Caco-2 (cell line): ENCODE measurements at regions not wholly inside any gene's neighbourhood (a gene's known extent, or its start where the extent isn't known, plus 50 kb on each side); places are given as distances from the start of the nearest gene placed in this dataset.

ENCODE experiments used
- BruUV-seq: library from RNA; stranded (reverse); fragments of 400-500 nt; replicated peaks from 2 replicates; lab custom pipeline; 2021; lab: Mats Ljungman, UMichigan
- CTCF ChIA-PET: fragments of 300-600 bp; sonication (Branson Sonifier 250); formaldehyde crosslinking; loops from one replicate; lab custom pipeline; 2022; ENCODE audit warnings: antibody characterized with exemption; lab: Charles Lee
- POLR2A ChIA-PET: fragments of 300-600 bp; sonication (Branson Sonifier 250); formaldehyde crosslinking; loops from one replicate; lab custom pipeline; 2022; ENCODE audit warnings: antibody characterized with exemption; lab: Charles Lee
- DNase-seq, 2 experiments: peaks; one replicate each; pipeline versions ENCODE4 v3.0.0 to v3.0.0-alpha.2; 2020 to 2022
- H3K27me3 ChIP-seq: replicated peaks from 2 replicates; pipeline ENCODE4 v1.6.0; 2011; ENCODE audit warnings: low read length; ENCODE audit not compliant: control insufficient read depth, insufficient read depth
- H3K36me3 ChIP-seq: 2 replicates; pipeline ENCODE4 v1.5.1; 2011; ENCODE audit warnings: low read length; ENCODE audit not compliant: control insufficient read depth, insufficient read depth
- H3K4me1 ChIP-seq: fragments of 250-450 bp; sonication (Bioruptor Pico); 2 replicates; pipeline ENCODE4 v1.5.1; 2020; ENCODE audit warnings: mild to moderate bottlenecking
- H3K4me3 ChIP-seq: 2 replicates; pipeline ENCODE4 v1.5.1; 2011; ENCODE audit warnings: low read depth, mild to moderate bottlenecking, control low read depth, low read length
- H3K9me3 ChIP-seq: fragments of 250-450 bp; sonication (Bioruptor Pico); 2 replicates; pipeline ENCODE4 v1.5.1; 2020; ENCODE audit warnings: mild to moderate bottlenecking, moderate library complexity
- H3K27ac Mint-ChIP-seq: one replicate; pipeline ENCODE4 v1.8.0; 2022; ENCODE audit warnings: mixed read lengths; ENCODE audit not compliant: unreplicated experiment
- H3K27me3 Mint-ChIP-seq: one replicate; pipeline ENCODE4 v1.8.0; 2022; ENCODE audit warnings: mixed read lengths; ENCODE audit not compliant: insufficient read depth, unreplicated experiment
- H3K36me3 Mint-ChIP-seq: one replicate; pipeline ENCODE4 v1.8.0; 2022; ENCODE audit warnings: mild to moderate bottlenecking, mixed read lengths; ENCODE audit not compliant: insufficient read depth, unreplicated experiment
- H3K4me1 Mint-ChIP-seq: one replicate; pipeline ENCODE4 v1.8.0; 2022; ENCODE audit warnings: low read depth, mixed read lengths; ENCODE audit not compliant: unreplicated experiment
- H3K4me3 Mint-ChIP-seq: one replicate; pipeline ENCODE4 v1.8.0; 2022; ENCODE audit warnings: mild to moderate bottlenecking, moderate library complexity, mixed read lengths; ENCODE audit not compliant: unreplicated experiment
- H3K9me3 Mint-ChIP-seq: one replicate; pipeline ENCODE4 v1.8.0; 2022; ENCODE audit warnings: mixed read lengths; ENCODE audit not compliant: unreplicated experiment
- CTCF ChIP-seq, 2 experiments: fragments of 200-600 bp in 1 of 2; IDR thresholded peaks; 1 replicate in 1 of 2; 2 replicates in 1 of 2; pipeline versions ENCODE4 v1.5.1 to v1.8.0; 2011 to 2022; ENCODE audit warnings: antibody characterized with exemption in 1 of 2, control low read depth in 1 of 2, inconsistent platforms in 1 of 2, low read depth in 1 of 2, low read length in 1 of 2, mild to moderate bottlenecking in 1 of 2, moderate library complexity in 1 of 2; ENCODE audit not compliant: insufficient read depth in 1 of 2, severe bottlenecking in 1 of 2, unreplicated experiment in 1 of 2
- intact Hi-C: fragments of 100-400 bp; cut with micrococcal nuclease; formaldehyde crosslinking; loops from one replicate; pipeline ENCODE4 v1.10.0; 2022; ENCODE audit not compliant: unreplicated experiment

GRCh38 chr7:153939177-153939576 lies 113.0 kb upstream of the DPP6 start:
- Histone ChIP-seq H3K4me3 (no peak overlapping the region), H3K9me3 (no peaks in the 10 kb centered on the region), H3K36me3 (no peaks in the 10 kb centered on the region), H3K4me1 (no peaks in the 10 kb centered on the region), H3K27me3 (no peaks in the 10 kb centered on the region)
- TF ChIP-seq CTCF (IDR thresholded peaks at IDR 0.05; ENCODE audit: insufficient read depth in 1 of 2, low read depth in 1 of 2, low read length in 1 of 2, severe bottlenecking in 1 of 2, unreplicated experiment in 1 of 2): no peak
- ChIA-PET CTCF (no interaction called here), POLR2A (no interaction called here)
- H3K27me3 Mint-ChIP-seq: peaks cover 3% of the 10 kb centered on the region
- no peaks in the 10 kb centered on the region for H3K9me3 Mint-ChIP-seq
- H3K27ac Mint-ChIP-seq: no peak overlapping the region
- no peaks in the 10 kb centered on the region for H3K4me1 Mint-ChIP-seq
- DNase-seq: no peak
- BruUV-seq: no TSS peak
- intact Hi-C loops: no loop called here
- no peaks in the 10 kb centered on the region for H3K36me3 Mint-ChIP-seq
- no peak overlapping the region for H3K4me3 Mint-ChIP-seq

GRCh38 chr7:153939654-153940053 lies 112.5 kb upstream of the DPP6 start:
- intact Hi-C loops: no loop called here
- Histone ChIP-seq H3K36me3 (no peaks in the 10 kb centered on the region), H3K4me3 (no peak overlapping the region), H3K4me1 (no peaks in the 10 kb centered on the region), H3K27me3 (no peaks in the 10 kb centered on the region), H3K9me3 (no peaks in the 10 kb centered on the region)
- Mint-ChIP-seq H3K4me1 (no peaks in the 10 kb centered on the region), H3K9me3 (no peaks in the 10 kb centered on the region), H3K27me3 (peaks cover 3% of the 10 kb centered on the region), H3K27ac (no peak overlapping the region), H3K4me3 (no peak overlapping the region), H3K36me3 (no peaks in the 10 kb centered on the region)
- ChIA-PET POLR2A (no interaction called here), CTCF (no interaction called here)
- TF ChIP-seq CTCF (IDR thresholded peaks at IDR 0.05; ENCODE audit: insufficient read depth in 1 of 2, low read depth in 1 of 2, low read length in 1 of 2, severe bottlenecking in 1 of 2, unreplicated experiment in 1 of 2): no peak
- no TSS peak for BruUV-seq
- DNase-seq: no peak

- ChIA-PET POLR2A (no interaction called here), CTCF (no interaction called here)
- no peak overlapping the region for H3K4me3 ChIP-seq
- no peak overlapping the region for H3K4me3 Mint-ChIP-seq
- H3K27me3 ChIP-seq: no peaks in the 10 kb centered on the region
- no peaks in the 10 kb centered on the region for H3K36me3 ChIP-seq
- TF ChIP-seq CTCF (IDR thresholded peaks at IDR 0.05; ENCODE audit: insufficient read depth in 1 of 2, low read depth in 1 of 2, low read length in 1 of 2, severe bottlenecking in 1 of 2, unreplicated experiment in 1 of 2): no peak
- no peak overlapping the region for H3K27ac Mint-ChIP-seq
- H3K27me3 Mint-ChIP-seq: peaks cover 7% of the 10 kb centered on the region
- H3K9me3 ChIP-seq: no peaks in the 10 kb centered on the region
- DNase-seq: no peak
- intact Hi-C loops: no loop called here
- no peaks in the 10 kb centered on the region for H3K4me1 ChIP-seq
- BruUV-seq: no TSS peak
- no peaks in the 10 kb centered on the region for H3K36me3 Mint-ChIP-seq
- H3K9me3 Mint-ChIP-seq: no peaks in the 10 kb centered on the region
- H3K4me1 Mint-ChIP-seq: no peaks in the 10 kb centered on the region
Observed at GRCh38 chr7:153941061-153941460, 111.1 kb upstream of the DPP6 start.
